HEK293 (cell line): ENCODE measurements at regions not wholly inside any gene's neighbourhood (a gene's known extent, or its start where the extent isn't known, plus 50 kb on each side); places are given as distances from the start of the nearest gene placed in this dataset.

Source experiments
- CTCF ChIA-PET: fragments of 350-600 bp; formaldehyde crosslinking; extraction: SDS; loops from one replicate; lab custom pipeline; 2021; ENCODE audit warnings: antibody characterized with exemption; lab: Yijun Ruan, JAX
- POLR2A ChIA-PET: fragments of 300-600 bp; formaldehyde crosslinking; extraction: SDS; loops from one replicate; lab custom pipeline; 2020; ENCODE audit warnings: antibody characterized with exemption, inconsistent platforms; lab: Yijun Ruan, JAX
- H3K27ac ChIP-seq: fragments of 200-500 bp; sonication (Bioruptor generic); 2 replicates; pipeline ENCODE4 v1.5.1; 2014; ENCODE audit warnings: low read depth, low read length, control low read depth, inconsistent platforms; ENCODE audit errors: extremely low read depth
- H3K36me3 ChIP-seq, 2 experiments: fragments of 200-500 bp in 1 of 2; sonication (Bioruptor generic) in 1 of 2; 1 replicate in 1 of 2; 2 replicates in 1 of 2; pipeline ENCODE4 v1.5.1; 2014 to 2017; ENCODE audit warnings: inconsistent platforms in 2 of 2, low read length in 2 of 2; ENCODE audit not compliant: control insufficient read depth in 2 of 2, insufficient read depth in 1 of 2
- H3K4me1 ChIP-seq: fragments of 200-500 bp; sonication (Bioruptor generic); 2 replicates; pipeline ENCODE4 v1.5.1; 2014; ENCODE audit warnings: mild to moderate bottlenecking, low read length, inconsistent platforms; ENCODE audit not compliant: control insufficient read depth, insufficient read depth
- H3K4me3 ChIP-seq: 2 replicates; pipeline ENCODE4 v1.5.1; 2011; ENCODE audit warnings: low read depth, mild to moderate bottlenecking, control low read depth, low read length, moderate library complexity
- H3K9me3 ChIP-seq: fragments of 200-500 bp; sonication (Bioruptor generic); 2 replicates; pipeline ENCODE4 v1.5.1; 2014; ENCODE audit warnings: low read depth, low read length, inconsistent platforms; ENCODE audit not compliant: control insufficient read depth, insufficient read depth
- BCL11A ChIP-seq: fragments of 450-650 bp; formaldehyde crosslinking; IDR thresholded peaks from 2 replicates; pipeline ENCODE4 v1.5.1; 2016; ENCODE audit warnings: low read depth, missing biosample characterization, missing genetic modification characterization
- HOXA7 ChIP-seq: sonication (generic); formaldehyde crosslinking; IDR thresholded peaks from 2 replicates; pipeline ENCODE4 v1.8.1; 2022; ENCODE audit warnings: missing genetic modification reagents, borderline replicate concordance
- HOXC10 ChIP-seq: sonication (generic); formaldehyde crosslinking; IDR thresholded peaks from 2 replicates; pipeline ENCODE4 v1.8.1; 2023; ENCODE audit warnings: mild to moderate bottlenecking, missing genetic modification reagents
- KLF10 ChIP-seq: fragments of 450-650 bp; IDR thresholded peaks from 2 replicates; pipeline ENCODE4 v1.5.1; 2018; ENCODE audit warnings: missing biosample characterization, mild to moderate bottlenecking, missing genetic modification characterization
- MZF1 ChIP-seq: fragments of 450-650 bp; formaldehyde crosslinking; IDR thresholded peaks from 2 replicates; pipeline ENCODE4 v1.5.1; 2017; ENCODE audit warnings: missing biosample characterization, missing genetic modification characterization, borderline replicate concordance
- YY1 ChIP-seq: fragments of 450-650 bp; formaldehyde crosslinking; IDR thresholded peaks from 2 replicates; pipeline ENCODE4 v1.5.1; 2018; ENCODE audit warnings: missing biosample characterization, missing genetic modification characterization
- ZNF202 ChIP-seq: fragments of 450-650 bp; formaldehyde crosslinking; IDR thresholded peaks from 2 replicates; pipeline ENCODE4 v1.5.1; 2016; ENCODE audit warnings: missing biosample characterization, missing genetic modification characterization, borderline replicate concordance
- ZNF211 ChIP-seq: fragments of 450-650 bp; formaldehyde crosslinking; IDR thresholded peaks from 2 replicates; pipeline ENCODE4 v1.5.1; 2016; ENCODE audit warnings: low read depth, missing biosample characterization, missing genetic modification characterization
- ZNF24 ChIP-seq: fragments of 450-650 bp; formaldehyde crosslinking; IDR thresholded peaks from 2 replicates; pipeline ENCODE4 v1.5.1; 2016; ENCODE audit warnings: missing biosample characterization, missing genetic modification characterization
- ZNF341 ChIP-seq: fragments of 450-650 bp; formaldehyde crosslinking; IDR thresholded peaks from 2 replicates; pipeline ENCODE4; 2016; ENCODE audit warnings: low read depth, missing biosample characterization, missing genetic modification characterization
- ZNF354C ChIP-seq: fragments of 450-650 bp; formaldehyde crosslinking; IDR thresholded peaks from 2 replicates; pipeline ENCODE4 v1.5.1; 2016; ENCODE audit warnings: missing biosample characterization, missing genetic modification characterization, low read depth, borderline replicate concordance
- ZNF426 ChIP-seq: fragments of 450-650 bp; formaldehyde crosslinking; IDR thresholded peaks from 2 replicates; pipeline ENCODE4 v1.5.1; 2017; ENCODE audit warnings: missing biosample characterization, missing genetic modification characterization, mild to moderate bottlenecking, inconsistent platforms, moderate library complexity
- ZNF660 ChIP-seq: fragments of 450-650 bp; IDR thresholded peaks from 2 replicates; pipeline ENCODE4 v1.5.1; 2018; ENCODE audit warnings: missing biosample characterization, mild to moderate bottlenecking, missing genetic modification characterization
- ZNF785 ChIP-seq: fragments of 450-650 bp; formaldehyde crosslinking; IDR thresholded peaks from 2 replicates; pipeline ENCODE4 v1.5.1; 2016; ENCODE audit warnings: missing biosample characterization, missing genetic modification characterization
- ZNF843 ChIP-seq: fragments of 450-650 bp; formaldehyde crosslinking; IDR thresholded peaks from 2 replicates; pipeline ENCODE4 v1.5.1; 2016; ENCODE audit warnings: missing biosample characterization, missing genetic modification characterization
- ZSCAN23 ChIP-seq: fragments of 450-650 bp; formaldehyde crosslinking; IDR thresholded peaks from 2 replicates; pipeline ENCODE4 v1.5.1; 2016; ENCODE audit warnings: missing biosample characterization, missing genetic modification characterization
- TF ChIP-seq, protein P1 (sequence below): fragments of 450-650 bp; formaldehyde crosslinking; IDR thresholded peaks from 2 replicates; pipeline ENCODE4 v1.5.1; 2016; ENCODE audit warnings: missing biosample characterization, missing genetic modification characterization, borderline replicate concordance
- TF ChIP-seq, protein P2 (sequence below): fragments of 450-650 bp; formaldehyde crosslinking; IDR thresholded peaks from 2 replicates; pipeline ENCODE4 v1.5.1; 2016; ENCODE audit warnings: missing biosample characterization, missing genetic modification characterization
- TF ChIP-seq, protein P3 (sequence below): fragments of 450-650 bp; formaldehyde crosslinking; IDR thresholded peaks from 2 replicates; pipeline ENCODE4 v1.5.1; 2016; ENCODE audit warnings: missing biosample characterization, missing genetic modification characterization
- TF ChIP-seq, protein P4 (sequence below): fragments of 450-650 bp; IDR thresholded peaks from 2 replicates; pipeline ENCODE4 v1.5.1; 2018; ENCODE audit warnings: missing biosample characterization, mild to moderate bottlenecking, missing genetic modification characterization
- TF ChIP-seq, protein P5 (sequence below): fragments of 450-650 bp; formaldehyde crosslinking; IDR thresholded peaks from 2 replicates; pipeline ENCODE4 v1.5.1; 2016; ENCODE audit warnings: missing biosample characterization, missing genetic modification characterization

DNA sequence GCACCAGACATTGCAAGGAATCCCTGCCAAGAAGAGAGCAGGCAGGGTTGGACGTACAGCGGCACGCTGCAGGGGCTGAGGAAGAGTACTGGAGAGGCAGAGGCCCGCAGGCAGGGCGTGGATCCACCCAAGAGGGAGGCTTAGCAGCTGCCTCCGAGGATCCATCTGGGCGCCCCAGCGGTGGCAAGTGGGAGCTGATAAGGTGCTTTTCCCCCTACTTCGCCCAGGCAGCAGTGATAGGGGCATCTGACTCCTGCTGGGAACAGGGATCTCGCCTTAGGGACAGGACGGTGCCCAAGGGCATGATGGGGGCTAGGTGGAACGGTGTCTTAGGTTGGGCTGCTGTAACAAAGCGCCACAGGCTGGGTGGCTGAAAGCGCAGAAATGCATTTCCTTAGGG is 67.4 kb upstream of the HS6ST1 start (continued):
- TF ChIP-seq, protein P1, sequence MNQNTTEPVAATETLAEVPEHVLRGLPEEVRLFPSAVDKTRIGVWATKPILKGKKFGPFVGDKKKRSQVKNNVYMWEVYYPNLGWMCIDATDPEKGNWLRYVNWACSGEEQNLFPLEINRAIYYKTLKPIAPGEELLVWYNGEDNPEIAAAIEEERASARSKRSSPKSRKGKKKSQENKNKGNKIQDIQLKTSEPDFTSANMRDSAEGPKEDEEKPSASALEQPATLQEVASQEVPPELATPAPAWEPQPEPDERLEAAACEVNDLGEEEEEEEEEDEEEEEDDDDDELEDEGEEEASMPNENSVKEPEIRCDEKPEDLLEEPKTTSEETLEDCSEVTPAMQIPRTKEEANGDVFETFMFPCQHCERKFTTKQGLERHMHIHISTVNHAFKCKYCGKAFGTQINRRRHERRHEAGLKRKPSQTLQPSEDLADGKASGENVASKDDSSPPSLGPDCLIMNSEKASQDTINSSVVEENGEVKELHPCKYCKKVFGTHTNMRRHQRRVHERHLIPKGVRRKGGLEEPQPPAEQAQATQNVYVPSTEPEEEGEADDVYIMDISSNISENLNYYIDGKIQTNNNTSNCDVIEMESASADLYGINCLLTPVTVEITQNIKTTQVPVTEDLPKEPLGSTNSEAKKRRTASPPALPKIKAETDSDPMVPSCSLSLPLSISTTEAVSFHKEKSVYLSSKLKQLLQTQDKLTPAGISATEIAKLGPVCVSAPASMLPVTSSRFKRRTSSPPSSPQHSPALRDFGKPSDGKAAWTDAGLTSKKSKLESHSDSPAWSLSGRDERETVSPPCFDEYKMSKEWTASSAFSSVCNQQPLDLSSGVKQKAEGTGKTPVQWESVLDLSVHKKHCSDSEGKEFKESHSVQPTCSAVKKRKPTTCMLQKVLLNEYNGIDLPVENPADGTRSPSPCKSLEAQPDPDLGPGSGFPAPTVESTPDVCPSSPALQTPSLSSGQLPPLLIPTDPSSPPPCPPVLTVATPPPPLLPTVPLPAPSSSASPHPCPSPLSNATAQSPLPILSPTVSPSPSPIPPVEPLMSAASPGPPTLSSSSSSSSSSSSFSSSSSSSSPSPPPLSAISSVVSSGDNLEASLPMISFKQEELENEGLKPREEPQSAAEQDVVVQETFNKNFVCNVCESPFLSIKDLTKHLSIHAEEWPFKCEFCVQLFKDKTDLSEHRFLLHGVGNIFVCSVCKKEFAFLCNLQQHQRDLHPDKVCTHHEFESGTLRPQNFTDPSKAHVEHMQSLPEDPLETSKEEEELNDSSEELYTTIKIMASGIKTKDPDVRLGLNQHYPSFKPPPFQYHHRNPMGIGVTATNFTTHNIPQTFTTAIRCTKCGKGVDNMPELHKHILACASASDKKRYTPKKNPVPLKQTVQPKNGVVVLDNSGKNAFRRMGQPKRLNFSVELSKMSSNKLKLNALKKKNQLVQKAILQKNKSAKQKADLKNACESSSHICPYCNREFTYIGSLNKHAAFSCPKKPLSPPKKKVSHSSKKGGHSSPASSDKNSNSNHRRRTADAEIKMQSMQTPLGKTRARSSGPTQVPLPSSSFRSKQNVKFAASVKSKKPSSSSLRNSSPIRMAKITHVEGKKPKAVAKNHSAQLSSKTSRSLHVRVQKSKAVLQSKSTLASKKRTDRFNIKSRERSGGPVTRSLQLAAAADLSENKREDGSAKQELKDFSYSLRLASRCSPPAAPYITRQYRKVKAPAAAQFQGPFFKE (tag by site-specific recombination), result no peak
- TF ChIP-seq ZNF202 (tag by site-specific recombination), result no peak
- TF ChIP-seq, protein P2, sequence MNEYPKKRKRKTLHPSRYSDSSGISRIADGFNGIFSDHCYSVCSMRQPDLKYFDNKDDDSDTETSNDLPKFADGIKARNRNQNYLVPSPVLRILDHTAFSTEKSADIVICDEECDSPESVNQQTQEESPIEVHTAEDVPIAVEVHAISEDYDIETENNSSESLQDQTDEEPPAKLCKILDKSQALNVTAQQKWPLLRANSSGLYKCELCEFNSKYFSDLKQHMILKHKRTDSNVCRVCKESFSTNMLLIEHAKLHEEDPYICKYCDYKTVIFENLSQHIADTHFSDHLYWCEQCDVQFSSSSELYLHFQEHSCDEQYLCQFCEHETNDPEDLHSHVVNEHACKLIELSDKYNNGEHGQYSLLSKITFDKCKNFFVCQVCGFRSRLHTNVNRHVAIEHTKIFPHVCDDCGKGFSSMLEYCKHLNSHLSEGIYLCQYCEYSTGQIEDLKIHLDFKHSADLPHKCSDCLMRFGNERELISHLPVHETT (tag by site-specific recombination), result no peak

DNA sequence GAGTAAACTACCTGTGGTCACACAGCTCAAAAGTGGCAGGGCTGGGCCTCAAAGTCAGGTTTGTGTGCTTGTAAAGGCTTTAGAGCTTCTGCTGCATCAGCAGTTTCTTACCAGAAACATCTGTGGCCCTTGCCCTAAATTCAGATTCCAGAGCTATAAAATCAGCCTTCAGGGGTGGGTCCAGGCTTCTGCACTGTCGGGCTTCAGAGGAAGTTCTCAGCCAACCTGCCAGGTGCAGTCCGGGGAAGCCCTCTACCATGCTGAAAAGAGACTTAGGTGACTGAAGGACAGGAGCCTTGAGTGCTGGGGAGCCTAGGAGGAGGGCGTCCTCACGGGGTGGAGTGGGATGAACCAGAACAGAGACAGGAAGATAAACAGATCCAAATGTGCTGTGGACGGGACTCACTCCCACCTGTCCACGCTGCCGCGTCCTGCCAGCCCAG is 69.9 kb upstream of the HS6ST1 start:
- TF ChIP-seq BCL11A (tag by site-specific recombination), result no peak
- no peak for TF ChIP-seq MZF1 (tag by site-specific recombination)
- no peak for TF ChIP-seq ZNF354C (tag by site-specific recombination)
- no peak for TF ChIP-seq ZNF211
- TF ChIP-seq ZNF426 (tag by site-specific recombination), result no peak
- TF ChIP-seq, protein P3, sequence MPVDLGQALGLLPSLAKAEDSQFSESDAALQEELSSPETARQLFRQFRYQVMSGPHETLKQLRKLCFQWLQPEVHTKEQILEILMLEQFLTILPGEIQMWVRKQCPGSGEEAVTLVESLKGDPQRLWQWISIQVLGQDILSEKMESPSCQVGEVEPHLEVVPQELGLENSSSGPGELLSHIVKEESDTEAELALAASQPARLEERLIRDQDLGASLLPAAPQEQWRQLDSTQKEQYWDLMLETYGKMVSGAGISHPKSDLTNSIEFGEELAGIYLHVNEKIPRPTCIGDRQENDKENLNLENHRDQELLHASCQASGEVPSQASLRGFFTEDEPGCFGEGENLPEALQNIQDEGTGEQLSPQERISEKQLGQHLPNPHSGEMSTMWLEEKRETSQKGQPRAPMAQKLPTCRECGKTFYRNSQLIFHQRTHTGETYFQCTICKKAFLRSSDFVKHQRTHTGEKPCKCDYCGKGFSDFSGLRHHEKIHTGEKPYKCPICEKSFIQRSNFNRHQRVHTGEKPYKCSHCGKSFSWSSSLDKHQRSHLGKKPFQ (tag by site-specific recombination), result no peak
- no peak for TF ChIP-seq ZSCAN23
- TF ChIP-seq ZNF660 (tag by site-specific recombination), result no peak
- TF ChIP-seq, protein P4, sequence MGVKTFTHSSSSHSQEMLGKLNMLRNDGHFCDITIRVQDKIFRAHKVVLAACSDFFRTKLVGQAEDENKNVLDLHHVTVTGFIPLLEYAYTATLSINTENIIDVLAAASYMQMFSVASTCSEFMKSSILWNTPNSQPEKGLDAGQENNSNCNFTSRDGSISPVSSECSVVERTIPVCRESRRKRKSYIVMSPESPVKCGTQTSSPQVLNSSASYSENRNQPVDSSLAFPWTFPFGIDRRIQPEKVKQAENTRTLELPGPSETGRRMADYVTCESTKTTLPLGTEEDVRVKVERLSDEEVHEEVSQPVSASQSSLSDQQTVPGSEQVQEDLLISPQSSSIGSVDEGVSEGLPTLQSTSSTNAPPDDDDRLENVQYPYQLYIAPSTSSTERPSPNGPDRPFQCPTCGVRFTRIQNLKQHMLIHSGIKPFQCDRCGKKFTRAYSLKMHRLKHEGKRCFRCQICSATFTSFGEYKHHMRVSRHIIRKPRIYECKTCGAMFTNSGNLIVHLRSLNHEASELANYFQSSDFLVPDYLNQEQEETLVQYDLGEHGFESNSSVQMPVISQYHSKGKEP (tag by site-specific recombination), result no peak
- TF ChIP-seq ZNF24 (tag by site-specific recombination), result no peak
- TF ChIP-seq ZNF843 (tag by site-specific recombination), result no peak
- no peak for TF ChIP-seq HOXA7 (CRISPR knock-in tag)
- TF ChIP-seq HOXC10 (CRISPR knock-in tag), result no peak
- no peak for TF ChIP-seq ZNF785 (tag by site-specific recombination)
- no peak for TF ChIP-seq ZNF341
- TF ChIP-seq YY1 (tag by site-specific recombination), result no peak
- TF ChIP-seq, protein P5, sequence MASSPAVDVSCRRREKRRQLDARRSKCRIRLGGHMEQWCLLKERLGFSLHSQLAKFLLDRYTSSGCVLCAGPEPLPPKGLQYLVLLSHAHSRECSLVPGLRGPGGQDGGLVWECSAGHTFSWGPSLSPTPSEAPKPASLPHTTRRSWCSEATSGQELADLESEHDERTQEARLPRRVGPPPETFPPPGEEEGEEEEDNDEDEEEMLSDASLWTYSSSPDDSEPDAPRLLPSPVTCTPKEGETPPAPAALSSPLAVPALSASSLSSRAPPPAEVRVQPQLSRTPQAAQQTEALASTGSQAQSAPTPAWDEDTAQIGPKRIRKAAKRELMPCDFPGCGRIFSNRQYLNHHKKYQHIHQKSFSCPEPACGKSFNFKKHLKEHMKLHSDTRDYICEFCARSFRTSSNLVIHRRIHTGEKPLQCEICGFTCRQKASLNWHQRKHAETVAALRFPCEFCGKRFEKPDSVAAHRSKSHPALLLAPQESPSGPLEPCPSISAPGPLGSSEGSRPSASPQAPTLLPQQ (tag by site-specific recombination), result no peak
- TF ChIP-seq KLF10 (tag by site-specific recombination), result no peak
- TF ChIP-seq, all 188 proteins: peak for 0

More for the DNA sequence above, 69.9 kb upstream of the HS6ST1 start:
- H3K27ac ChIP-seq, result no peak overlapping the region
- no peak overlapping the region for H3K4me3 ChIP-seq
- ChIA-PET POLR2A (no interaction called here), CTCF (interaction anchor here (0.7 to 1.3 kb wide), 2 partner anchors 17 to 57 kb away, joined by 3 to 4 read pairs; no protein-coding TSS in a partner anchor)
- no peaks in the 10 kb centered on the region for H3K36me3 ChIP-seq
- H3K4me1 ChIP-seq, result no peaks in the 10 kb centered on the region
- no peaks in the 10 kb centered on the region for H3K9me3 ChIP-seq
